Sciatic nerve (tissue), 2 donors: ENCODE measurements at regions not wholly inside any gene's neighbourhood (a gene's known extent, or its start where the extent isn't known, plus 50 kb on each side); places are given as distances from the start of the nearest gene placed in this dataset.
"Not testable (repeated sequence)": the region's sequence is repeated elsewhere in the genome, so short reads cannot be mapped to it uniquely, and the experiment has no call there.

Experiments
- ATAC-seq: fragments of 200-7000 bp; cut with Tn5 transposase; one replicate; pipeline ENCODE4 v1.9.1; 2020; ENCODE audit warnings: mild to moderate bottlenecking, moderate library complexity
- DNase-seq: peaks from one replicate; pipeline ENCODE4 v3.0.0-alpha.2; 2020; ENCODE audit warnings: low spot score
- intact Hi-C: fragments of 100-400 bp; cut with DNase I; formaldehyde crosslinking; loops from one replicate; pipeline ENCODE4 v1.14.2; 2022
- donor health status: DM: no; HTN: no; CAD: no.
- donor health status: DM: no; HTN: no; CAD: no.

GRCh38 chr6:156587071-156587470 lies 190.1 kb upstream of the ARID1B start:
- no peak for ATAC-seq
- intact Hi-C loops = no loop called here
- no peak for DNase-seq

- DNase-seq = no peak
- intact Hi-C loops = no loop called here
- no peak for ATAC-seq
Observed at GRCh38 chr6:156585859-156586258, 191.3 kb upstream of the ARID1B start.

- ATAC-seq, intact Hi-C loops, DNase-seq: not testable (repeated sequence)
Observed at GRCh38 chr6:156584121-156584520, 193.1 kb upstream of the ARID1B start.

DNA sequence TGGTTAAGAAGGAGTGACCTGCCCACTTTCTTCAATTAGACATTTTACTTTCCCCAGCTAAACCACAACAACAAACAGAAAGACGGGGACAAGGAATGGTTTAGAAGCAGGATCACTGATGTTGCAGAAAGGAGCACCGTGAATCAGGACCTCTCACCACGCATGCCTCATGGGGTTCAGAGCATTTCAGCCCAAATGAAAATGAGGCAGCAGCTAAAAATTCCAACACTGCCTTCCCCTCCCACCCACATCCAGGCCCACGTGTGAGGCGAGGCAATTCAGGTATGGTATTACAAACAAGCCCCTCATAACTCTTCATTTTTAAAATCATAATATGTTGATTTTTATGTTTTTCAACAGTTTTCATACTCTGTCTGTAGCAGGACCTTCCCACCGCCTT lies 194.1 kb upstream of the ARID1B start:
- DNase-seq (no peak), ATAC-seq (no peak)
- intact Hi-C loops = no loop called here

DNA sequence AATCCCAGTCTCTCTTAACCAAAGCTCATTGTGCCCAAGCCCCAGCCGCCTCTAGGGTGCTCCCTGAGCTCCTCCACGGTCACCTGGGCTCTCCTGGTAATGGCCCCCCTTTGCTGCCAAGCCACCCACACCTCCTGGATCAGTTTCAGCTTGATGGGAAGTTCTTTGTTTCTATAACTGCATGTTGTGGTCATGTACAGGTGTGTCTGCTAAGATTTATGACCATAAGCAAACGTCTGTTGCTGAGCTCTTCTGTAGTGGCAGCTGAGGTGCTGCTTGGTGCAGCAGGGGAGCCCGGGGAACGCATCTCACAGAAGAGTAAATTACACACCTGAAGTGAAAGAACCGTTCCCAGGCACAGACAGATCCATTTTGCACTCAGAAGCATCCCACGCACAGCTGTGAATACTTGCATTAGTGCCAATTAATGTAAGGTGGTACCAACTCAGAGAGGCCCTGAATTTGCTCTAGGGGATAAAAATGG lies 194.6 kb upstream of the ARID1B start:
- ATAC-seq = no peak
- no peak for DNase-seq
- intact Hi-C loops = no loop called here

- no peak for ATAC-seq
- no peak for DNase-seq
- intact Hi-C loops = no loop called here
Observed at GRCh38 chr6:156579564-156579963, 197.6 kb upstream of the ARID1B start.

DNA sequence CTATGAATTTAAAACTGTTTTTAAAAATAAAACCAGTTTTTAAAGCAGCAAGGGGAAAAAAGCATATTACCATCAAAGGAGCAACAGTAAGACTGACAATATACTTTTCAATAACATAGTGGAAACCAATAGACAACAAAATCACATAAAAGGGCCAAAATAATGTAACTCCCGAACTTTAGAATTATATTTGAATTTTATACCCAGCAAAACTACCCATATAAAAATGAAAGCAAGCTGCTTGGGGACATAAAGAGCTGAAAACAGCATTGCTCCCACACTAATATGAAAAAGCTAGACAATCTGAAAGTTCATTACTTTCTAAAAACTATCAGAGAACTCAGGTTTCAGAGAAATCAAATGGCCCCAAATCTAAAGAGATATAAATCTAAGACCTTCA lies 199.4 kb upstream of the ARID1B start:
- ATAC-seq (no peak), DNase-seq (no peak)
- intact Hi-C loops = no loop called here

- ATAC-seq (no peak), DNase-seq (no peak)
- intact Hi-C loops = no loop called here
Observed at GRCh38 chr6:156575361-156575760, 201.8 kb upstream of the ARID1B start.

GRCh38 chr6:156564807-156565149 lies 212.4 kb upstream of the ARID1B start:
- intact Hi-C loops = loop anchor here (10.0 kb wide), 1 partner anchor 120 kb away; no protein-coding TSS in a partner anchor
- no peak for ATAC-seq
- no peak for DNase-seq

DNA sequence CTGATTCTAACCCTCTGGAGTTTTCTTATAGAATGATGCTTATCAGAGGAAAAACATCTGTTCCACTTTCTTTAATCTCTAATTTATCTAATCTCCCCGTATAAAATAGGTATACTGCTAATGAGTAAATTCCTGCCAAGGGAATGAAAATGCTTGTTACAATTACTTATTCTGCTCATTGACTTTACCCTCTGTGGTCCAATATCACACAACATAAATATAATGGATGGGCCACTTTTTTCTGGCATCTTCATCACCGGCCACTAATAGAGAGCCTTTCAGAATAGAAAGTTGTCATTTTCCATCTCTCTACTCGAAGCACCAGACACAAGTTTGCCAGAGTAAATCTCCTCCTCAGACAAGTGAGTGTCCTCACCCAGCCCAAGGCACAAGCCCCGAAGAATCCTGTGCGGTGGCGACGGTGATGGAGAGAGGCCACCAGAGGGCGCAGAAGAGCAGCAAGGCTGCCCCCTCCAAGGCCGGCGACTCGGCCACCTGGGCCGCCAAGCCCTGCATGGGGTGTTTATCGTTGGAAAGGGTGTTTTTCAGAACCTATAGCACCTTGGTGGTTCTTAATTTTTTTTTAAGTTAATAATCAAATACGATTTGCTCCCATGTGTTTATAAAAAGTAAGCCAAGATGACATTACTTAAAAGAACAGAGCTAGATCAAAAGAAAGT lies 212.9 kb upstream of the ARID1B start:
- DNase-seq (peak; percentile 92), ATAC-seq (peak; percentile 96)
- intact Hi-C loops = loop anchor here (10.0 kb wide), 1 partner anchor 121 kb away; no protein-coding TSS in a partner anchor

DNA sequence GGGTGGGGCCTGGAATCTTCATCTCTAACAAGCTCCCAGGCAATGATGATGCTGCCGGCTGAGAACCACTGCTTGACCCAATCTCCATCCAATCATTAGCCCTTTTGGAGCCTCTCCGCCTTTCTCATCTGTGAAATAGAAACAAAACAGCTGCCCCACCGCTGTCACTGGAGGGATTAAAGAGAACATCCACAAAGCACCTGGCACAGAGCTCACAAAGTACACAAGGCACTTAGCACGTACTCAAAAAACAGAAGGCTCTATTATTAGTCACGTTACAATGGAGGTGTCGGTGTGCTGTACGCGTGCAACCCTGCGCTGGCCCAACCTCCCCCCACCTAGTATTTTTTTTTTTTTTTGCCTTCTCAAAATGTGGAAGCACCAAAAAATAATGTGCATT lies 213.5 kb upstream of the ARID1B start:
- no peak for DNase-seq
- intact Hi-C loops = loop anchor here (10.0 kb wide), 1 partner anchor 121 kb away; no protein-coding TSS in a partner anchor
- ATAC-seq = no peak

GRCh38 chr6:156562636-156563035 lies 214.5 kb upstream of the ARID1B start:
- no peak for DNase-seq
- intact Hi-C loops = loop anchor here (10.0 kb wide), 1 partner anchor 122 kb away; no protein-coding TSS in a partner anchor
- no peak for ATAC-seq

- no peak for ATAC-seq
- intact Hi-C loops = loop anchor here (10.0 kb wide), 1 partner anchor 123 kb away; no protein-coding TSS in a partner anchor
- no peak for DNase-seq
Observed at GRCh38 chr6:156562019-156562418, 215.2 kb upstream of the ARID1B start.

DNA sequence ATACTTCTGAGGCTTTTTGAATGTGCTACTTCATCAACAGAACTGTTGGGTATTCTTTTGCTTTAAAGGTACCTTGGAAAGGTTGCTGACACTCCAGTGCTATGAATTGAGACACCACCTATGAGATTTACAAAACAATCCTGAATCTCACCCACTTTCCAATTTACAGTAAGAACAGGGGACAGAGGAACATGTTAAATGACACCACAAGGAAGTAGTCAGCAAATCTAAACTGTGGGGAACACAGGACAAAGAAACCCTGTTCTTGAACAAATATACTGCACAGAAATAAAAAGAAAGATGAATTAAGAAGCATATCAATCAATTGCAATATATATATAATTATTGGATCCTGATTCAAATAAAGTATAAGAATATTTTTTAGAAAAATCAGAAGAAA lies 216.7 kb upstream of the ARID1B start:
- ATAC-seq = no peak
- DNase-seq = no peak
- intact Hi-C loops = loop anchor here (10.0 kb wide), 1 partner anchor 124 kb away; no protein-coding TSS in a partner anchor

GRCh38 chr6:156559162-156559690 lies 218.0 kb upstream of the ARID1B start:
- ATAC-seq = no peak
- DNase-seq = no peak
- intact Hi-C loops = no loop called here

DNA sequence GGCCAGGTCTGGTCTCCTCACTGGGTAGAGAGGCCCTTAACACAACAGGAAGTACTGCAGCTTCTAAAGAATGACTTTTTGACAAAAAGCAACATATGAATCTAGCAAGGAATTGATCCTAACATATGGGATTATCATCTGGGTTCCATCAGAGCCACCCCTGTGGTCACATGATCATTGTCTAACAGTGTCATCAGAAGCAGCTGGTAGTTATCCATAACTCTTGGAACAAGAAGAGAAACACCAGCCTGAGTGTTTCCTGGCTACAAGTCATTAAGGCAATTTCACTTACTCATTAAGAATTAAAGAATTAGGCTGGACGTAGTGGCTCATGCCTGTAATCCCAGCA lies 219.3 kb upstream of the ARID1B start:
- intact Hi-C loops = no loop called here
- ATAC-seq (no peak), DNase-seq (no peak)

DNA sequence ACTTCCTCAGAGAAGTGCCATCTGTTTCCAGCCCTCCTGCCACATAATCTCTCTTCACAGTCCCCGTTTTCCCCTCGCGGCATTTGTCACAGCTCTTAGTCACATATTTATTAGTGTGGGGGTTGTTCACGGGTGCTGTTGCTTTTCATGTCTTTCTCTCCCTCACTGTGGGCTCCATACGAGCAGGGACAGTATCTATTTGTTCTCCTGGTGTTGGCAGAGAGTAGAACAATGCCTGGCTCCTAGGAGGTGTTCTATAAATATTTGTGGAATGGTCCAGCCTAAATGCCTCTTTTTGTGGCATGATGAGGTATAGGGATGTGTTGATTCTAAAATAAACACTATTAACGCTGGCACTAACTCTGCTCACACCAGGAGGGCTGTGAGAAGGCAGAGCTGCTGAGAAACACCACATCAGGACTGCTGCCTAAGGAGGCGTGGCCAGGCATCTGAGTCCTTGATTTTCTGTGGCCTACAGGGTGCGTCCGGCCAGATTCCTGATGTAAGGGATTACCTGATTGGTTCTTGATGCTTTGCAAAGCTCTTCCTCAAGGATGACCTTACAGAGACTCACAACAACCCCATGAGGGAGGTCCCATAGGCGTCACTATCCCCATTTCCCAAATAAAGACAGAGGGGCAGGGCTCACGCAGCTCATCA lies 219.8 kb upstream of the ARID1B start:
- peak; percentile 51 for ATAC-seq
- intact Hi-C loops = no loop called here
- DNase-seq = no peak

- intact Hi-C loops = no loop called here
- no peak for ATAC-seq
Observed at GRCh38 chr6:156556811-156557210, 220.4 kb upstream of the ARID1B start.

DNA sequence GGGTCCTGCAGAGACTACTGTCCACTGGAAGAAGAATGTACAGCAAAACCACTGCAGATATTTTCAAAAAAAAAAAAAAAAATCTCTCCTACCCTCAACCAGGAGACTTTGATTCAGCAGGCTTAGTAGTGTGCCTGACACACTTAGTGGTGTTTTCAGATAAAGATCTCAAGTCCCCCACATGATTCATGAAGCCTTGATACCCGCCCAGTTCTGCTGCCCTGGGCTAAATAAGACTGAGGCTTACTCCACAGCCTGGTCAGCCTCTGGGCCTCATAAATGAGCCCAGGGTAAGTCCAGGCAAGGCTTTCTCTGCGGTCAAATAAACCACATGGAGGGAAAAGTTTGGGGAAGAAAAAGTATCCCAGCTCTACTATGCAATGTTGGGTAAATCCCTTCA lies 222.1 kb upstream of the ARID1B start:
- ATAC-seq (no peak), DNase-seq (no peak)
- intact Hi-C loops = no loop called here

More at GRCh38 chr6:156556811-156557210, 220.4 kb upstream of the ARID1B start:
- DNase-seq = no peak

GRCh38 chr6:156554160-156554559 lies 223.0 kb upstream of the ARID1B start:
- no peak for DNase-seq
- no peak for ATAC-seq
- intact Hi-C loops = loop anchor here (5.0 kb wide), 1 partner anchor 617 kb away; no protein-coding TSS in a partner anchor
